Osteoblast (primary cell): ENCODE measurements at regions not wholly inside any gene's neighbourhood (a gene's known extent, or its start where the extent isn't known, plus 50 kb on each side); places are given as distances from the start of the nearest gene placed in this dataset.
A peak's percentile ranks its signal among the peaks of the same experiment; 100 is the strongest.

Experiments
- DNase-seq: peaks from one replicate; pipeline ENCODE4 v3.0.0; 2011; ENCODE audit warnings: low spot score, mixed read lengths; ENCODE audit not compliant: insufficient read length; ENCODE audit errors: missing footprints
- H2AFZ ChIP-seq: 2 replicates; pipeline ENCODE4 v1.6.0; 2011; ENCODE audit warnings: mild to moderate bottlenecking, low read length
- H3K27ac ChIP-seq: 2 replicates; pipeline ENCODE4 v1.5.1; 2011; ENCODE audit warnings: mild to moderate bottlenecking, low read depth, low read length, moderate library complexity
- H3K27me3 ChIP-seq: 2 replicates; pipeline ENCODE4 v1.6.0; 2012; ENCODE audit warnings: mild to moderate bottlenecking, control low read depth, inconsistent platforms, low read length, moderate library complexity; ENCODE audit not compliant: insufficient read depth
- H3K36me3 ChIP-seq: 2 replicates; pipeline ENCODE4 v1.5.1; 2011; ENCODE audit warnings: mild to moderate bottlenecking, low read length, control low read depth, moderate library complexity; ENCODE audit not compliant: insufficient read depth
- H3K4me1 ChIP-seq: 2 replicates; pipeline ENCODE4 v1.5.1; 2011; ENCODE audit warnings: mild to moderate bottlenecking, low read length, control low read depth, moderate library complexity; ENCODE audit not compliant: insufficient read depth
- H3K4me2 ChIP-seq: 2 replicates; pipeline ENCODE4 v1.6.0; 2011; ENCODE audit warnings: mild to moderate bottlenecking, low read length; ENCODE audit not compliant: insufficient read depth
- H3K4me3 ChIP-seq: fragments of 200-600 bp; sonication (generic); 3 replicates; pipeline ENCODE4 v1.5.1; 2012; ENCODE audit warnings: mild to moderate bottlenecking, low read length, inconsistent platforms; ENCODE audit not compliant: insufficient read depth
- H3K79me2 ChIP-seq: 2 replicates; pipeline ENCODE4 v1.6.0; 2012; ENCODE audit warnings: mild to moderate bottlenecking, low read length, control low read depth, inconsistent platforms; ENCODE audit not compliant: insufficient read depth
- H3K9me3 ChIP-seq: 2 replicates; pipeline ENCODE4 v1.5.1; 2011; ENCODE audit warnings: low read depth, low read length, control low read depth
- H4K20me1 ChIP-seq: 2 replicates; pipeline ENCODE4 v1.6.0; 2012; ENCODE audit warnings: mild to moderate bottlenecking, low read length, control low read depth; ENCODE audit not compliant: insufficient read depth
- TF ChIP-seq, protein P1 (sequence below): IDR thresholded peaks from 2 replicates; pipeline ENCODE4 v1.5.1; 2011; ENCODE audit warnings: mild to moderate bottlenecking, low read depth, low read length, moderate library complexity; ENCODE audit errors: extremely low read depth

GRCh38 chr4:138037696-138038095 lies 204.5 kb downstream of the SLC7A11 start:
- Histone ChIP-seq H4K20me1 (no peaks in the 10 kb centered on the region), H3K4me1 (peaks cover 27% of the 10 kb centered on the region), H3K4me2 (peak overlapping the region; percentile 49), H3K27ac (no peak overlapping the region), H3K4me3 (no peak overlapping the region), H2AFZ (peak overlapping the region; percentile 77), H3K79me2 (no peaks in the 10 kb centered on the region), H3K36me3 (no peaks in the 10 kb centered on the region), H3K9me3 (no peaks in the 10 kb centered on the region), H3K27me3 (no peaks in the 10 kb centered on the region)
- DNase-seq, result peak; percentile 42
- TF ChIP-seq, protein P1, sequence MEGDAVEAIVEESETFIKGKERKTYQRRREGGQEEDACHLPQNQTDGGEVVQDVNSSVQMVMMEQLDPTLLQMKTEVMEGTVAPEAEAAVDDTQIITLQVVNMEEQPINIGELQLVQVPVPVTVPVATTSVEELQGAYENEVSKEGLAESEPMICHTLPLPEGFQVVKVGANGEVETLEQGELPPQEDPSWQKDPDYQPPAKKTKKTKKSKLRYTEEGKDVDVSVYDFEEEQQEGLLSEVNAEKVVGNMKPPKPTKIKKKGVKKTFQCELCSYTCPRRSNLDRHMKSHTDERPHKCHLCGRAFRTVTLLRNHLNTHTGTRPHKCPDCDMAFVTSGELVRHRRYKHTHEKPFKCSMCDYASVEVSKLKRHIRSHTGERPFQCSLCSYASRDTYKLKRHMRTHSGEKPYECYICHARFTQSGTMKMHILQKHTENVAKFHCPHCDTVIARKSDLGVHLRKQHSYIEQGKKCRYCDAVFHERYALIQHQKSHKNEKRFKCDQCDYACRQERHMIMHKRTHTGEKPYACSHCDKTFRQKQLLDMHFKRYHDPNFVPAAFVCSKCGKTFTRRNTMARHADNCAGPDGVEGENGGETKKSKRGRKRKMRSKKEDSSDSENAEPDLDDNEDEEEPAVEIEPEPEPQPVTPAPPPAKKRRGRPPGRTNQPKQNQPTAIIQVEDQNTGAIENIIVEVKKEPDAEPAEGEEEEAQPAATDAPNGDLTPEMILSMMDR, result no peak

DNA sequence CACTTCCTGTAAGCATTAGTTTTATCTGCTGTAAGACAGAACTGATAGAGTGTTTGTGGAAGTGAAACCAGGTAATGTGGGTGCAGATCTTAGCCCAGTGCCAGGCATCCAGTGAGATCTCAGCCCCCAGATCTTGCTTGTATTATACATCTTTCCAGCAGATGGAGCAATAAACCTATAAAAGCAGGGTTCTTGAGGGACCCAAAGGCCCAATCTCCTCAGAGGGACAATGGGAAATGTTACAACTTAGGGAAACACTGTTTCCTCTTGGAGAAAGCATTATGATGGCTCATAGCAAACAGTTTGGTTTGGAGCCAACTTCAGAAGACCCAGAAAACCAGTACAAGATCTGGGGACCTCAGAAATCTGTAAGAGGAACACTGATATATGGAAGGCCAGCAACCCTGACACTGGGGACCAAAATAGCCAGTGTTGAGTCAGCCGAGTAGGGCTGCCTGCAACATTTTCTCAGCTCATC lies 206.3 kb downstream of the SLC7A11 start:
- no peaks in the 10 kb centered on the region for H3K27me3 ChIP-seq
- no peaks in the 10 kb centered on the region for H3K79me2 ChIP-seq
- H3K36me3 ChIP-seq, result no peaks in the 10 kb centered on the region
- H2AFZ ChIP-seq, result peak overlapping the region; percentile 93
- TF ChIP-seq, protein P1, result peak; percentile 80
- peak overlapping the region; percentile 31 for H3K27ac ChIP-seq
- H3K4me1 ChIP-seq, result peaks cover 27% of the 10 kb centered on the region
- H4K20me1 ChIP-seq, result no peaks in the 10 kb centered on the region
- no peak overlapping the region for H3K4me3 ChIP-seq
- peak; percentile 68 for DNase-seq
- no peaks in the 10 kb centered on the region for H3K9me3 ChIP-seq
- peak overlapping the region; percentile 23 for H3K4me2 ChIP-seq

GRCh38 chr4:138034871-138035270 lies 207.3 kb downstream of the SLC7A11 start:
- Histone ChIP-seq H3K4me3 (no peak overlapping the region), H3K27ac (peak overlapping the region; percentile 13), H3K9me3 (no peaks in the 10 kb centered on the region), H3K79me2 (no peaks in the 10 kb centered on the region), H3K4me1 (peaks cover 27% of the 10 kb centered on the region), H3K4me2 (no peak overlapping the region), H4K20me1 (no peaks in the 10 kb centered on the region), H3K27me3 (no peaks in the 10 kb centered on the region), H3K36me3 (no peaks in the 10 kb centered on the region), H2AFZ (peak overlapping the region; percentile 49)
- TF ChIP-seq, protein P1, result no peak
- no peak for DNase-seq

DNA sequence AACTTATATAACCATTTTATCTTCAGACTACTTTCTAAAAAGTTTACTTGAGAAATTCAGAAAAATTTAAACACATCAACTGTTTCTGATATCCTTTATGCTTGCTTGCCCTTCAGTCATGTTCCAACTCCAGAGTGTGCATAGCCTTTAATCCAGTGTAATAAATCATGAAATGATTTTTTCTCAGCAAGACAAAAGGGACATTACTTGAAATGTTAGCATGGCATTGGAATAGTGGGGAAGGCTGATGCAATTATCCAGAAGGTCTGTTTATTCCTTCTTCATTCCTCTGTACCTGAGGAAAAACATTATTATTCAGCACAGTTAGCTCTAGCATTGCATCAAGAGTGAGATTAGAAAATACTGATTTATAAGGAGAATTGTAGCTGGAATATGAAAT lies 209.9 kb downstream of the SLC7A11 start:
- no peaks in the 10 kb centered on the region for H4K20me1 ChIP-seq
- TF ChIP-seq, protein P1, result no peak
- H3K79me2 ChIP-seq, result no peaks in the 10 kb centered on the region

More for the DNA sequence above, 209.9 kb downstream of the SLC7A11 start:
- Histone ChIP-seq H3K4me1 (peaks cover 18% of the 10 kb centered on the region), H3K27ac (no peak overlapping the region), H3K4me2 (no peak overlapping the region), H3K9me3 (no peaks in the 10 kb centered on the region), H3K36me3 (no peaks in the 10 kb centered on the region), H2AFZ (no peak overlapping the region), H3K4me3 (no peak overlapping the region), H3K27me3 (no peaks in the 10 kb centered on the region)
- no peak for DNase-seq
